HCT116 (cell line): ENCODE measurements at regions not wholly inside any gene's neighbourhood (a gene's known extent, or its start where the extent isn't known, plus 50 kb on each side); places are given as distances from the start of the nearest gene placed in this dataset.

Experiments
- CEBPB ChIP-seq: IDR thresholded peaks from 2 replicates; pipeline ENCODE4 v1.6.1; 2012; ENCODE audit warnings: low read depth
- EZH2phosphoT487 ChIP-seq: fragments of 200-600 bp; IDR thresholded peaks from 2 replicates; pipeline ENCODE4 v1.6.1; 2018; ENCODE audit warnings: antibody characterized with exemption, borderline replicate concordance
- POLR2A ChIP-seq: IDR thresholded peaks from 2 replicates; pipeline ENCODE4 v1.7.0; 2011; ENCODE audit warnings: borderline replicate concordance; ENCODE audit not compliant: insufficient read depth, insufficient read length; ENCODE audit errors: extremely low read depth
- POLR2AphosphoS5 ChIP-seq: IDR thresholded peaks from 2 replicates; pipeline ENCODE4 v1.6.1; 2011; ENCODE audit warnings: mild to moderate bottlenecking, low read depth, low read length, moderate library complexity
- SIN3A ChIP-seq: IDR thresholded peaks from 2 replicates; pipeline ENCODE4 v1.6.1; 2012; ENCODE audit warnings: low read depth
- ZFX ChIP-seq: fragments of 450-650 bp; IDR thresholded peaks from 2 replicates; pipeline ENCODE4 v1.6.1; 2017
- TF ChIP-seq, protein P1 (sequence below), 3 experiments: fragments of 200-600 bp in 1 of 3; sonication (generic) in 1 of 3; IDR thresholded peaks in 2 of 3; conservative IDR thresholded peaks in 1 of 3; 2 replicates each; pipeline ENCODE4 v1.5.1; 2012 to 2017; ENCODE audit warnings: low read depth in 2 of 3, low read length in 2 of 3, antibody characterized with exemption in 1 of 3, borderline replicate concordance in 1 of 3, control low read depth in 1 of 3, mild to moderate bottlenecking in 1 of 3, mixed read lengths in 1 of 3, mixed run types in 1 of 3, moderate library complexity in 1 of 3; ENCODE audit not compliant: insufficient read depth in 1 of 3
- TF ChIP-seq, protein P2 (sequence below): IDR thresholded peaks from 2 replicates; pipeline ENCODE4 v1.6.1; 2012
- TF ChIP-seq, protein P3 (sequence below): IDR thresholded peaks from 2 replicates; pipeline ENCODE4 v1.6.1; 2012

DNA sequence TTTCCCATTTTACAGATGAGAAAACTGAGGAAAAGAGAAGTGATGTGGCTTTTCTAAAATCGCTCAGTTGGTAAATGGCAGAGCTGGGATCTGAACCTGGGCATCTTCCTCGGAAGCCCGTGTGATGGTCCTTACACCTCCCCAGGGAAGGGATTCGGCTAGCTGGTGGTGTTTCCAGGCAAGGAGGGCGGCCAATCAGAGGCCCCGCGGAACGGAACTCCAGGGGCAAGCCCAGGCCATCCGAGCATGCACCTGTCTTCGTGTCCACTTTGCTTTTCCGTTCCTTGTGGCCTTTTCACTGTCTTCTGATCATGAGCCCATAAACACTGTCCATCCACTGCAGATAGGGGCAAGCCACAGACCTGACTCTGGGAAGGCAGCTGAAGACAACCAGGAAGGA lies 114.8 kb upstream of the TMEM132D start:
- TF ChIP-seq, protein P1, sequence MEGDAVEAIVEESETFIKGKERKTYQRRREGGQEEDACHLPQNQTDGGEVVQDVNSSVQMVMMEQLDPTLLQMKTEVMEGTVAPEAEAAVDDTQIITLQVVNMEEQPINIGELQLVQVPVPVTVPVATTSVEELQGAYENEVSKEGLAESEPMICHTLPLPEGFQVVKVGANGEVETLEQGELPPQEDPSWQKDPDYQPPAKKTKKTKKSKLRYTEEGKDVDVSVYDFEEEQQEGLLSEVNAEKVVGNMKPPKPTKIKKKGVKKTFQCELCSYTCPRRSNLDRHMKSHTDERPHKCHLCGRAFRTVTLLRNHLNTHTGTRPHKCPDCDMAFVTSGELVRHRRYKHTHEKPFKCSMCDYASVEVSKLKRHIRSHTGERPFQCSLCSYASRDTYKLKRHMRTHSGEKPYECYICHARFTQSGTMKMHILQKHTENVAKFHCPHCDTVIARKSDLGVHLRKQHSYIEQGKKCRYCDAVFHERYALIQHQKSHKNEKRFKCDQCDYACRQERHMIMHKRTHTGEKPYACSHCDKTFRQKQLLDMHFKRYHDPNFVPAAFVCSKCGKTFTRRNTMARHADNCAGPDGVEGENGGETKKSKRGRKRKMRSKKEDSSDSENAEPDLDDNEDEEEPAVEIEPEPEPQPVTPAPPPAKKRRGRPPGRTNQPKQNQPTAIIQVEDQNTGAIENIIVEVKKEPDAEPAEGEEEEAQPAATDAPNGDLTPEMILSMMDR (IDR thresholded peaks at IDR 0.05 in 2 of 3, conservative IDR thresholded peaks at IDR 0.05 in 1 of 3; ENCODE audit: borderline replicate concordance in 1 of 3, insufficient read depth in 1 of 3, low read depth in 2 of 3, low read length in 2 of 3), result no peak
- TF ChIP-seq POLR2AphosphoS5, result no peak
- no peak for TF ChIP-seq ZFX
- no peak for TF ChIP-seq POLR2A
- TF ChIP-seq, protein P2, sequence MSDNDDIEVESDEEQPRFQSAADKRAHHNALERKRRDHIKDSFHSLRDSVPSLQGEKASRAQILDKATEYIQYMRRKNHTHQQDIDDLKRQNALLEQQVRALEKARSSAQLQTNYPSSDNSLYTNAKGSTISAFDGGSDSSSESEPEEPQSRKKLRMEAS, result no peak
- TF ChIP-seq SIN3A, result no peak
- TF ChIP-seq CEBPB, result no peak
- TF ChIP-seq, protein P3, sequence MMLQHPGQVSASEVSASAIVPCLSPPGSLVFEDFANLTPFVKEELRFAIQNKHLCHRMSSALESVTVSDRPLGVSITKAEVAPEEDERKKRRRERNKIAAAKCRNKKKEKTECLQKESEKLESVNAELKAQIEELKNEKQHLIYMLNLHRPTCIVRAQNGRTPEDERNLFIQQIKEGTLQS, result no peak
- TF ChIP-seq EZH2phosphoT487, result no peak
